Iris pigment epithelial cell (primary cell): ENCODE measurements at regions not wholly inside any gene's neighbourhood (a gene's known extent, or its start where the extent isn't known, plus 50 kb on each side); places are given as distances from the start of the nearest gene placed in this dataset.
"Not testable (repeated sequence)": the region's sequence is repeated elsewhere in the genome, so short reads cannot be mapped to it uniquely, and the experiment has no call there.

ENCODE experiments used
- DNase-seq: peaks from one replicate; pipeline ENCODE4 v3.0.0-alpha.2; 2011; ENCODE audit warnings: low read depth

DNA sequence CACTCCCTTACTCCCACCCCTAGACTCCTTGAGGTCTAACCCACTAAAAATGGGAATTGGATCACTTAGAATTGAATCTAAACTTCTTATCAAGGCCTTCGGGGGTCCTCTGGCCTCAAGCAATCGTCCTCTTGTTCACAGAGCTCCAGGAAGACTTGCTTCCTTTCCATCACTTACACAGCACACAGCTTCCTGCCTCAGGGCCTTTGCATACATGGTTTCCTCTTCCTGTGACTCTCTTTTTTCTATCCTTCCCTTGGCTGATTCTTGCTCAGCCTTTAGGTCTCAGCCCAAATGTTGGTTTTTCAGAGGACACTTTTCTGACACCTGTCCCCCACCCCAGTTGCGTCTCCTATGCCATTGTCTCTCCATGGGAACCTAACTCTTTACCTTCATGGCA lies 50.0 kb upstream of the ALDH1B1 start:
- no peak for DNase-seq

DNA sequence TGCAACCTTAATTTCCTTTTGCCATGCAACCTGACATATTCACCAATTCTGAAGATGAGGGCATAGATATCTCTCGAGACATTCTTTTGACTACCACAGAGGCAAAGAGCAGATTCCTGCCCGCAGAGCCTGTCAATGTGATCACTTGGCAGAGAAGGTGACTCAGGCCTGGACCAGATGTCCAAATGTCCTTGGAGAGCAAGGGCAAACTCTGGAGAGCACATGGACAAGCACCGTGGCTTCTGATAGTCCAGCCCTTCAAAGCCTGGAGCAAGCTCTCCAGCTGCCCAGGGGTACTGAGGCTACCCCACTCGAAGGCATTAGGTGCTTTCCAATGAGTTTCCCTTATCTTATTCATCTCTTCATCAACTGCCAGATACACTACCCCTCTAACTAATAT lies 50.4 kb upstream of the ALDH1B1 start:
- no peak for DNase-seq

DNA sequence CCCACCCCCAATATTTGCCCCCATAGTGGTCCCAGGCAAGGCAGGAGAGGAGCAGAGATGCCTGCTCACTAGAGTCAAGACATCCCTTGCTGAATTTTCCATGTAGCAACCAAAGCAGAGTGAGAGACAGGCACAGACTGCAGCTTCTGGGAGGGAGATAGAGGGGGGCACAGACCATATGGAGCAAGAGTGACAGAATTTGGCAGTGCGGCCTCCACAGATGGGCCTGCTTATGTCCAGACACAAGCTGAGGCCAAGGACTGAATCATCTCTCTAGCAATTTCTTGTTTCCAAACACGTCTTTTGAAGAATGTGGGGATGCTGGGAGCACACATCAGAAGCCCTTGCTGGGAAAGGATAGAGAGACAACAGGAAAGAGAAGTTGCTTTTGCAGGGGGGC lies 53.0 kb upstream of the ALDH1B1 start:
- peak; percentile 10 for DNase-seq

DNA sequence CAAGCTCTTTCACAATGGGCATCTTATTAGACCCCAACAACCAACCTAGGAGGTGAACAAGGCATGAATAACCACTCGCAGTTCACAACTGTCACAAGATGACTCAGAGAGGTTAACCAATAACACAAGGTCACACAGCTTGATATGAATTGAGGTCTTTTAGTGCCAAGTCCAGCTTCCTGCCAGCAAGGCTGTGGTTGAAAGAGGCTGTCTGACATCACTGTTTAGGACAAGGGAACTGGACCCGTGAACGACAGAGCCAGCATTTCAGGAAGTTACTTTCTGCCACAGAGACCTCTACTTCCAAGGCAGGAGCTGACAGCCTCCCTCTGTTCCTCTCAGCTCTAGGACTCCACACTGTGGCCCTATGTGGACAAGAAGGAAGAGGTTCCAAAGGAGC lies 53.4 kb upstream of the ALDH1B1 start:
- peak; percentile 46 for DNase-seq

DNA sequence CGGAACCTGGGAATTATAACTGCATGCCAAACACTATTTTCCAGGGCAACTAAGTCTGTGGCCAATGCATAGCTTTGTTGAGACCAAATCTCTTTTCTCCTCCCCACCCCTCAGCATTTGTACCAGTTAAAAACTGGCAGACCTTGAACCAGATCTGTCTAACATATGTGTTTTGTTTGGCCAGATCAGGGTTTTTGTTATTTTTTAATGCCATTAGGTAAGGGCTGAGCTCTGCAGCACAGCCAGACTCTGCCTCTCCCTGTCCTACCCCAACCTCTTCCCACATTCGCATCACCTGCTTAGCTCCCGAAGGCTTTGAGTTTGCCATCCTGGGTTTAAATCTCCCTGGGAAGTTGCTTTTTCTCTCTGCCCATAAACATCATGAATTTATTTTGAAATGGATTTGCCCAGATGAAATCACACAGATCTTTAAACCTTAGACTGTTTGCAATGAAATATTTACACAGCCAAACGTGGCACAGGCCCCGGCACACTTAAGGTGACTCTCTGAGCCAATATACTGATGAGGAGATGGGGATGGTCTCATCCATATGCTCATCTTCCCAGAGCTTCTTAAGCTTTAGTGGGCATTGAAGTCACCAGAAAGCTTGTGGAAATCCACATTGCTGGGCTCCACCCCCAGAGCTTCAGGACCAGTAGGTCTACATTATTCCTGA lies 54.0 kb upstream of the ALDH1B1 start:
- DNase-seq, result no peak

DNA sequence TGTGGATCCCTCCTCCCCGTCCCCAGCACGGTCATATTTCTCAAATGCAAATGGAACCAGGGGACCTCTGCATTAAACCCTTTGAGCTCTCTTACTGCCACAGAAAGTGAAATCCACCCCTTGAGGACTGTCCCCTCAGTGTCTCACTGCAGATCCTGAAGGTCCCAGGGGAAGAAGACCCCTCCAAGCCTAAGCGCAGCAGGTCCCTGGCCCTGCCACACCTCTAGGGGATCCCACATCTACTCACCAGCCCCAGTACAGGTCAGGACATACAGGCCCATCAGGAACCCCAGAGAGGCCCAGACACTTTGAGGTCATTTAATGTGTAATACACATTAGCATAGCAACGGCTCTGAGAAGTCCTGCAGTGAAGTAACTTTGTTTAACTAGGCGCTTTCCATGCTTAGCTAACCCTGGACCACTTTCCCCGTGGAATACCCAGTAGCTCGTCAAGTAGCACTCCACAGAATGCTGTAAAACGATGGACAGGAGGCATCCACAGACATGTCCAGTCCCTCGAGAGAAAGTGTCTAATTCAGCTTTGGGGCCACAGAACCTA lies 54.7 kb upstream of the ALDH1B1 start:
- no peak for DNase-seq

DNA sequence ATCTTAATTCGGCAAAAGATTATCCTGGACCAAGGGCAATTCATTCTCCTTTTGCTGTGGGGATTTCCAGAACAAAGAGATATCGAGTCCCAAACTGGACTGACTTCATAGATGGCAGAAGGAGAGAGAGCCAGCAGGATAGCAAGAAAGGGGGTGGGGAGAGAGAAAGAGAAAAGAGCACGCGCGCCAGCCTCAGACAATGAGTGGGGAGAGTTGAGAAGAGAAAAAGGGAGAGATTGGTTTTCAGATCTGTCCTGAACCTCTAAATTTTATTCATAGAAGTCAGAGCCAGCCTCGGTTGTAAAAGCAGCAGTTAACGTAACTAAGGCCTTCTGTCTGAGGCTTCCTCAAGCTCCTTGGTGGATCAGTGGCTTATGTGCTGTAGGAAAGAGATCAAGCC lies 55.3 kb upstream of the ALDH1B1 start:
- no peak for DNase-seq

DNA sequence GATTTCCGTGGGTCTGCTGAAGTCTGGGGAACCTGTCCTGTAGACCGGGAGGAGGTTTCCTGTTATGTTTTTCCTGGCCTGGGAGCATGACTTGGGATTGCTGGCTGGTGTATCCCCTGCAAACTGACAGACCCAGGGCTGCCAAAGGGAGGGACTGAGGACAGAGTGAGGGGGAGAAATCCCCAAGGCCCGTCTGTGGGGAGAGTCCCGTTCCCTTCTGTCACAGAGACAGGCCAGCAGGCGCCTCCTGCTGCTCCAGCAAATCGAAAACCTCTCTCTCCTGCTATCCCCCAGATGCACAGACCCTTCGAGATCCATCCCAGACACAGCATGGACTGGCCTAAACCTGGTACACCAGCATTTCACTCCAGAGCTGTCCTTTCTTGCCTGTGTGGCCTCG lies 56.2 kb upstream of the ALDH1B1 start:
- DNase-seq, result no peak

DNA sequence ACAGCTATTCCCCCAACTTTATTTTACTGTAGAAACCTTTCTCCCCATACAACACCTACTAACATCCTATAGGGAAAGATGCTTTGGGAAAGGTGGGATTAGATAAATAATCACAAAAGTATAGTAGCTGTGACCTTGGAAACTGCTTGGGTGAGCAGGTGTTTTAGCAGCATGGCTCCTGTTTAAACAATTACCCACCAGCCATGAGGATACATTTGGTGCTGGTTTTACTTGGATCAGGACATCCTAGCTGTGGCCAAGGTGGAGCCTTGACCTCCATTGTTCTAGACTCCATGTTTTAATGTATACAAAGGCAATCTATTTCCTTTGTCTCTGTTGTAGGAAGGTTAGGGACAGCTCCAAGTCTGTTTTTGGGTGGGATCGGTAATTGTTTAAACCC lies 56.8 kb upstream of the ALDH1B1 start:
- no peak for DNase-seq

DNA sequence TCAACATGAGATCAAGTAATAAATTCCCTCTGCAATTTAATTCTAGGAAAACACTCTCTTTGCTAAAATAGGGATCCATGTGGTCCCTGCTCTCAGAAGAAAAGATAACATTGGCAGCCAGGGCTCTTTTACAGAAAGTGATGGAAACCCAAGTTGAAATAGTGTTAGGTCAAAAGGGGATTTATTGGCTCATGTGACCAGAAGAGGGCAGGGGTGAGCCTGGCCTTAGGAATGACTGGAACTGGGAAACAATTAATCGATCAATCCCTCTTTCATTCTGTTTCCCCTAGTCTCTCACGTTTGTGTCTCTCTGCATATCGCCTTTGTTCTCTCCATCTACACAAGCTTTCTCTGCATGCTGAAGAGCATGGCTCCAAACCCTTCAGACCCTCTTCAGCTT lies 58.3 kb upstream of the ALDH1B1 start:
- DNase-seq, result no peak

DNA sequence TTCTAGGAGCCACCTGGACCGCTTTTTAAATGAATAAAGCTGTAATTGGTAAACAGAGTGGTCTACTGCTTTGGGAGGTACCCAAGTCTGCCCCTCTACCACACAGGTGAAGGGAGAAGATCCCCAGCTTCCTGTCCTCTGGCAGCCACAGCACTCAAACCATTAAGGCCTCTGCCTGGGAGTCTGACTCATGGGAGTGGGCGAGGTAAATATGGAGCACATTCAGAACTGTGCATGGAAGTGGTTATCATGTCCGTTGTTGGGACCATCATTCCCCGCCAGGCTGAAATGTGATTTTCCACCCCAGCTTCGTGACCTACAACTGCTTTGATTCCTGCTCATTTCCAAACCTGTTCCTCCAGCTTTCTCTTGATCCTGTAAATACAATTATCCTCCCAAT lies 59.5 kb upstream of the ALDH1B1 start:
- DNase-seq, result peak; percentile 9

DNA sequence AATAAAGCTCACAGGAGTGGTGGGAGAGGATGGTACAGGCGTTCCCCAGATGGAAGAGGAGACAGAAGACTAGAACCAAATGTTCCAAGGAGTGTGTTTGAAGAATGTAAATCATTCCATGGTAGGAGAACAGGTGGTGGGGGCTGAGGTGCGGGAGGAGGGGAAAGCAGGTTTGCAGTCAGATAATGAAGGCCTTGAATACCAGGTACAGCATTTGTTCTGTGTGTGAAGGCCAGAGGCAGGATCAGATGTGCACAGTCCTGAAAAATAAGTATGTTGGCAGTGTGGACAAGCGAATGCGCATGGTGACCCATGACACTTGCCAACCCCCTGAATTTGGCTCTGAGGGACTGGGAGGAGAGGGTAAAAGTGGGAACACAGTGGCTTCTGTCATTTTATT lies 59.9 kb upstream of the ALDH1B1 start:
- no peak for DNase-seq

DNA sequence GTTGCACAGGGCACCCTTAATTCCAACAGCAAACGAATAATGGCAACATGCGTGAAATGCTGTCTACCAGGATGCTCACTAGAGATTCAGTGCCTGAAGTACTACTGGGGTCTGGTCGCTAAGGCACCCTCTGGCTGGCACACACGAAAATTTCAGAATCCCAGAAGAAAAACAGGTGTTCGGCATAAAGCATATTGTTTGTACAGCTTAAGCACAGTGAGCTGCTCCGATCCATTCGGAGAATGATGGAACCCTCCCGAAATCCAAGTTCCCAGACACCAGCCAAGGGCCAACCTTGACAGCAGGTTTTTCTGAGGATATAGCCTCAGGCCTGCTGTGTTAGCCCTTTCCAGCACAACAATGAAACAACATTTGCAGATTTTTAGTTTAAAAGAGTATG lies 61.4 kb upstream of the ALDH1B1 start:
- DNase-seq, result no peak

DNA sequence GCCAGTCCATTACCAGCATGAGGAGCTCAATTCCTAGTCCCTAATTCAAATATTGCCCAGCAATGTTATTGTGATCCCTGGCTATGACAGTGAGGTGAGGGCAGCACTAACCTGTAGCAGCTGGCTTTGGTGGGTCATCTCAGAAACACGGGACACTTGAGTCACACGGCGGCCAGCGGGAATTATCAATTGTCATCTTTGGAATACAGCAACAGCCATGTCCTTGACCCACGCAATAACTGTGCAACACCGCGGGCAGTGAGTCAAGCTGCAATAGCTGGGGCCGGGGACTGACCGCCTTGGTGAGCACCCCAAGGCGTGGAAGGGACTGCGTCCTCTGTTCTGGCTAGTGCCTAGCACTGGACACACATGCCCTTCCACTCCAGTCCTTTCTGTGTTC lies 62.5 kb upstream of the ALDH1B1 start:
- no peak for DNase-seq

DNA sequence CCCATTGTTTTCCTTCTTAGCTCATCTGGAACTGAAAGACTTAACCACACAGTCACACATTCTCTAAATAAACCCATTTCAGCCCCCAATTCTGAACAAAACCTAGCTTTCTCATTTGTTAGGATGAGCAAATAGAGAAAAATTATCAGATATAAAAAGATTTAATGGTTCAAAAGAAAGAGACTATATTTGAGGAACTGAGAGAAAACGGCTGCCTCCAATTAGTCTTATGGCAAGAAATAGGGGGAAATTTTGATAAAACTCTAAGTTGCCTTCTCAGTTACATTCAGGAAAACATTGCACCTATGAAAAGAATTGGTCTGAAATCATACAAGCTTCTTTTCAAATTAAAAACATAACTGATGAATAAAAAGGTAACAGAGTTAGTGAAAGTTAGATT lies 63.7 kb upstream of the ALDH1B1 start:
- DNase-seq, result no peak

DNA sequence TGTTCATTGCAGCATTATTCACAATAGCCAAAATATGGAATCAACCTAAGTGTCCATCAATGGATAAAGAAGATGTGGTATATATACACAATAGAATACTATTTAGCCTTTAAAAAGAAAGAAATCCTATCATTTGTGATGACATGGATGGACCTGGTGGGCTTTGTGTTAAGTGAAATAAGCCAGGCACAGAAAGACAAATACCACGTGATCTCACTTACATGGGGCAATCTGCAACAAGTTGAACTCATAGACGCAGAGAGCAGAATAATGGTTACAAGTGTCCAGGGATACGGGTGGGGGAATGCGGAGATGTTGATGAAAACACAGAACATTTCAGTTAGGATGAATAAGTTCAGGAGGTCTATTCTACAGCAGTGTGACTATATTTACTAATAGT lies 66.4 kb upstream of the ALDH1B1 start:
- DNase-seq, result no peak

DNA sequence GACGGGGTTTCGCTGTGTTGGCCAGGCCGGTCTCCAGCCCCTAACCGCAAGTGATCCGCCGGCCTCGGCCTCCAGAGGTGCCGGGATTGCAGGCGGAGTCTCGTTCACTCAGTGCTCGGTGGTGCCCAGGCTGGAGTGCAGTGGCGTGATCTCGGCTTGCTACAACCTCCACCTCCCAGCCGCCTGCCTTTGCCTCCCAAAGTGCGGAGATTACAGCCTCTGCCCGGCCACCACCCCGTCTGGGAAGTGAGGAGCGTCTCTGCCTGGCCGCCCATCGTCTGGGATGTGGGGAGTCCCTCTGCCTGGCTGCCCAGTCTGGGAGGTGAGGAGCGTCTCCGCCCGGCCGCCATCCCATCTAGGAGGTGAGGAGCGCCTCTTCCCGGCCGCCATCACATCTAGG lies 68.3 kb upstream of the ALDH1B1 start:
- not testable (repeated sequence) for DNase-seq

DNA sequence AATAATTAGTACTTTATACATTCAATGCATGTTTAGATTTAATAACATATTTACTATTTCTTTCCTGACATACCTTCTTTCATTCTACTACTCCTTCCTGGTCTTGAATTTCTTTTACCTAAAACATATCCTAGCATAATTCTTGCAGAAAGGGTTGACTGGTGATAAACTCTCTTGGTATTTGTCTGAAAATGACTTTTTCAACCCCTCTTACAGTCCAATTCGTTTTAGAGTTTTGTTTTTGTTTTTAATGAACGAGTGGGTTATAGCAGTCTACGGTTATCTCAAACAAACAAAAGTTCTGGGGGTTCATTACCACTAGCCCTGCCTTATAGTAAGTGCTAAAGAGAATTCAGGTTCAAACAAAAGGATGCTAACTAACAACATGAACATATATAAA lies 69.6 kb upstream of the ALDH1B1 start:
- DNase-seq, result no peak

DNA sequence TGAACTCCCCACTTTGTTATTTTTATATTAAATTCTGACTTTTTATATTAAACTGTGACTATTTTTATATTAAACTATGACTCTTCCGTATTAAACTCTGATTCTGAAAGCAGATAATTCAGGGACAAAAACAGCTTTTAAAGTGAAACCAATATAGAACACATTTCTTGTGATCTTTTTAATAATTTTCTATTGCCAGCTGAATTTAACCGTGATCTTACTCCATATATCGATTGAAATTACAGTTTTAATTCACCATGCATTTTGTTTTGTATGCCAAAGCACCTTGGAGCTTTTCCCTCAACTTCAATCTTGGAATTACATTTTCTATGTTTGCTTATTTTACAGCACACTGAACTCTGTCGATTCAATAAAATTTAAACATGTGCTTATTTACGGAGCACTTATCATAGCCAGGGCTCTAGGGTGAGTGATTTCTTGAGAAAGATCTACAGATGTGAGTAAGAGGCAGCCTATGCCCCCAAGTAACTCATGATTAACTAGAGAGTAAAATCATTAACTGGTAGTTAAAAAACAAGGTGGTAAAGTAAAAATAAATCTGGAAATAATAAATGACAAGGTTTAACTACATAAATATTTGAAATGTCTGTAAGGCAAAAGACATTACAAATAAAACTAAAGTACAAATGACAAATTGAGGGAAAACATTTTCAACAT lies 72.9 kb upstream of the ALDH1B1 start:
- no peak for DNase-seq

DNA sequence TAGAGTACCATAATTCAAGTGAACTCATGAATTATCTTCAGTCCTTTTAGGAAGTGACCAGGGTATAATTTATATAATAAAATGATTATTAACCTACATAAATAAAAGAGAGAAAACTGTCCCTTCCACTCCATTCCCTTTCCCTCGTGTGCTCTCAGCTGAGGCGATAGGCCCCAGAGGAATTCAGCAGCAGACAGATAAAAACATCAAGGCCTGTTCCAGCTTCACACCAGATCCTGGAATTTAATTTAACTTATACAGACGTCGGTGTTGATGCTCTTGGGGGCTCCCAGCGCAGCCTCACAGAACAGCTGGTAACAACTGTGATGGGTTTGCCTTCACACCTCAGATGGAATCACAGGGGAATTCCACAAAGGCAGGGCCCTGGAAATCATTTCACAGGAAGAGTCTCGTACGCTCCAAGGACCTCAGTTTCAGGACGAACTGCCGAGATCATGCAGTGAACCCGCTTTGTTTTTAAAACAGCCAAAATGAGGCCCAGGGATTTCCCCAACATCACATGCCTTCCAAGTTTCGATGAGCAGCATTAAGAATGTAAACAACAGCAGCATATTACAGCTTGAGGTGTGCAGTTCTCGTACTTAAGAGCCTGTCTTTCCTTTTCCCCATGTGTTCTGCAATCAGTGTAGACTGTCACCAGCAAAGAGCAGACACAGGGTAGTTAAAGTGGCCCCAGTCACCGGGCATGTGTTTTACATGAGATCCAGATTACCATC lies 73.6 kb upstream of the ALDH1B1 start:
- peak; percentile 61 for DNase-seq

DNA sequence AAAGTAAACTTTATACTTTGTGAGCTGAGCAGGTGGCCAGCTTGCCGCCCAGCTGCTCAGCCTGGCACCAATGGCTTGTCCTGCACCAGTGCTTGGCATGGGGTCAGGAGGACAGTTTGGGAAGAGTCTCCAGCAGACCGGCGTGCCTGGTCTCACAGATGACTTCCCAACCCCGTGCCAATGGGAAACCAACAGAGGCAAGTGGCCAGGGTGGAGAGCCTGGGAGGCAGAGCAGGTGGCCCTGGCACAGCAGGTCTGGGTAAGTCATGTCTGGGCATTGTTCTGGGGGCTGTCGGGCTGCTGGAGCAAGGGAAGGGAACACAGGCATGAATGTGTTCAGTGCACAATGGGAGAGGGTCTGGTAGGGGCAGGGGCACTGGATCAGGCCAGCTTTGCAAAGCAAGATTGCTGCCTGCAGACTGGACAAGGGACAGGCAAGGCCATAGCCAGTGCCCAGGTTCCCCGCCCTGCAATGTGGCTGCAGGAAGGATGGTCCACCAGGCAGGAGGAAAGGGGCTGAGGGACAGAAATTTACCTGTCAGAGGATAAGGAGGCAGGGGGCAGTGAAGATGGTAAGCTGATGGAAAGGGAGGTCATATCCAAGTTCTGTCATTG lies 76.2 kb upstream of the ALDH1B1 start:
- no peak for DNase-seq

DNA sequence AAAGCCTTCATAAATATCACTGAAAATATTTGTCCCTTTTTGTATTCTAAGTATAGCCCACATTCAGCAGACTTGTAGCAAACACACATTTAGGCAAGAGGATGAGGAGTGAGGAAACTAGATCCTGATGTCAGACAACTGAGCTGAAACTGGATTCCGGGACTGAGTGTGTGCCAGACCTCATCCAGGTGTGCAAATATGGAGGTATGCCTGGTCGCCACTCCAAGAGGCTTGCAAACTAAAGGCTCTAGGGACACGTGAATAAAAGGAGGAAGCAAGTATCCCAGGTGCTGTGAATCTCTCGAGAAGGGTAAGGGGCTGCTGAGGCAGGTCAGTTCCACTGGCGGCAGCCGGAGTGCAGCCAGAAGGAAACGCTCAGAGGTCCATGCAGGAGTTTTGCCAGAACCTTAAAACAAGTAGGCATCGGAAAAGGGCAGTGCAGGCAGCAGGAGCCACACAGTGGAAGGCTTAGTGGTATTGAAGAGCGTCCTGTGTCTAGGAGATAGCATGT lies 77.4 kb upstream of the ALDH1B1 start:
- DNase-seq, result no peak

DNA sequence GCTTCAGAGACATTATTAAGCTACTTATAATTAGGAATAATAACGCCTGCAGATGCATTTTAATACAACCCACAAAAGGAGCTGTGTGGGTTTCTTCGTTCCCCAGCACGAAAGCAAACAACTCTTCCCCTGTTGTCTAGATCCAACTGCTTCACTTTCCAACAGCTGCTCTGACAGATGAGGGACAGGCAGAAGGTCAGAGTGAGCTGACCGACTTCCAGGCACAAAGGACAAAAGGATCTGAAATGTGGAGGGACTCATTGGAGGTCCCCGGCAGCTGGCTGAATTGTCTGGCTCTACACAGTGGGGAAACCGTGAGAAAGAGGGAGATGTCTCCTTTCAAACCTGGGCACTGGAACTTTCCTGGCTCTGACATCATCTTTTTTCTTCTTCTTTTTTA lies 79.1 kb upstream of the ALDH1B1 start:
- DNase-seq, result no peak
